Gastroesophageal sphincter (tissue), 4 donors: ENCODE measurements at regions not wholly inside any gene's neighbourhood (a gene's known extent, or its start where the extent isn't known, plus 50 kb on each side); places are given as distances from the start of the nearest gene placed in this dataset.

Experiments used
- ATAC-seq: fragments of 150-250 bp; one replicate; pipeline ENCODE4 v1.9.1; 2016; ENCODE audit warnings: mild to moderate bottlenecking, moderate library complexity
- H3K27ac ChIP-seq, 4 donors: fragments of 200-600 bp; sonication (generic) in 3 of 4; 1 replicate in 3 of 4; 2 replicates in 1 of 4; pipeline ENCODE4 v1.5.1; 2016 to 2019
- H3K27me3 ChIP-seq: fragments of 200-600 bp; sonication (generic); one replicate; pipeline ENCODE4 v1.5.1; 2019
- H3K36me3 ChIP-seq, 2 donors: fragments of 200-600 bp; sonication (generic); one replicate each; pipeline ENCODE4 v1.5.1; 2019; ENCODE audit warnings: control low read depth in 1 of 2
- H3K4me1 ChIP-seq, 3 donors: fragments of 200-600 bp; sonication (generic); 1 replicate in 2 of 3; 2 replicates in 1 of 3; pipeline ENCODE4 v1.5.1; 2016 to 2019; ENCODE audit warnings: control low read depth in 2 of 3
- H3K4me3 ChIP-seq, 2 donors: fragments of 200-600 bp; sonication (generic); one replicate each; pipeline ENCODE4 v1.5.1; 2019; ENCODE audit warnings: mild to moderate bottlenecking in 1 of 2, moderate library complexity in 1 of 2
- H3K9me3 ChIP-seq, 3 donors: fragments of 200-600 bp; sonication (generic); one replicate each; pipeline ENCODE4 v1.5.1; 2017 to 2019; ENCODE audit warnings: control low read depth in 2 of 3
- CTCF ChIP-seq, 4 experiments: fragments of 200-600 bp in 2 of 4; fragments of 450-650 bp in 2 of 4; sonication (generic) in 1 of 4; IDR thresholded peaks; one replicate each; pipeline ENCODE4 v1.5.1; 2017 to 2019; ENCODE audit warnings: antibody characterized with exemption in 4 of 4, mild to moderate bottlenecking in 2 of 4, moderate library complexity in 2 of 4
- EP300 ChIP-seq: sonication (generic); formaldehyde crosslinking; IDR thresholded peaks from one replicate; pipeline ENCODE4 v1.6.1; 2017; ENCODE audit warnings: antibody characterized with exemption, mild to moderate bottlenecking
- POLR2A ChIP-seq, 2 donors: fragments of 450-650 bp; IDR thresholded peaks; one replicate each; pipeline ENCODE4 v1.6.1; 2017; ENCODE audit warnings: antibody characterized with exemption in 2 of 2, mild to moderate bottlenecking in 2 of 2, moderate library complexity in 1 of 2
- POLR2AphosphoS5 ChIP-seq: sonication (generic); formaldehyde crosslinking; IDR thresholded peaks from one replicate; pipeline ENCODE4 v1.6.1; 2017; ENCODE audit warnings: antibody characterized with exemption
- WGBS, 2 donors: methylation state at CpG; one replicate each; pipeline ENCODE4 v1.1.5; 2018; ENCODE audit warnings: low coverage in 1 of 2; 5-methylcytosine and 5-hydroxymethylcytosine counted together

GRCh38 chr6:80922916-80923455 lies 816.5 kb downstream of the BCKDHB start:
- Histone ChIP-seq H3K27ac (no peak overlapping the region), H3K9me3 (no peaks in the 10 kb centered on the region), H3K27me3 (no peaks in the 10 kb centered on the region), H3K4me3 (no peak overlapping the region), H3K36me3 (no peaks in the 10 kb centered on the region), H3K4me1 (no peaks in the 10 kb centered on the region)
- 43 to 56% methylated on average over 1 of the region's 1 CpG for WGBS, 2 donors
- no peak for ATAC-seq
- no peak for TF ChIP-seq CTCF (IDR thresholded peaks at IDR 0.05)

DNA sequence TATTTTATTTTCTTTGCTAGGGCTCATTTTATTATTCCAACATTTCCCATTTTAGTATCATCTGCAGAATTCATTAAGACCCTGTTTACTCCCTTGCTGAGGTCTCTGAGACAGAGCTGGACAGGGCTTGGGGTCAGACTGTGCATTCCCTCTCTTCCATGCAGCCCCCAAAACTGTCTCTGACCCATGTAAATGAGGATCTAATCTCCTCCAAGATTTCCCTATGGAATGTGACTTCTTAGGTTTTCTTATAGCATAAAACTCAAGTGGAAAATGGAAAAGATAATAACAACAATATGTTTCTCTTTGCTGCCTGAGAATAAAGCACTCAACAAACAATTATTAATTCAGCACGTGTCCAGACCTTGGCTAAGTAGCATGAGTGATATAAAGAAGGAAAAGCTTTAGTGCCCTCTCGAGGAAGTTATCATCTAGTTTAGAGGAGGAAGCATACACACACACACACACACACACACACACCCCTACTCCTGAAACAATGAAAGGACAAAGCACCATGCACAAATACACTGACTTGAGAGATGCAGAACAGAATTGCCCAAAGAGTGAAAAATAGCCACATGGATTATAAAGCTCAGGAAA lies 815.5 kb downstream of the BCKDHB start:
- H3K4me3 ChIP-seq, result no peak overlapping the region
- no peaks in the 10 kb centered on the region for H3K27me3 ChIP-seq
- ATAC-seq, result no peak
- TF ChIP-seq CTCF (IDR thresholded peaks at IDR 0.05) (no peak), EP300 (no peak), POLR2AphosphoS5 (no peak), POLR2A (IDR thresholded peaks at IDR 0.05) (no peak)
- H3K9me3 ChIP-seq, result no peaks in the 10 kb centered on the region
- 14 to 70% methylated on average over 2 of the region's 2 CpGs for WGBS, 2 donors
- H3K36me3 ChIP-seq, result no peaks in the 10 kb centered on the region
- no peak overlapping the region for H3K27ac ChIP-seq
- H3K4me1 ChIP-seq, result no peaks in the 10 kb centered on the region

- WGBS, 2 donors, result 78 to 79% methylated on average over 2 to 3 of the region's 3 CpGs
- no peak for ATAC-seq
- no peaks in the 10 kb centered on the region for H3K36me3 ChIP-seq
- no peaks in the 10 kb centered on the region for H3K4me1 ChIP-seq
- no peaks in the 10 kb centered on the region for H3K9me3 ChIP-seq
- no peak overlapping the region for H3K4me3 ChIP-seq
- H3K27ac ChIP-seq, result no peak overlapping the region
- TF ChIP-seq POLR2AphosphoS5, result no peak
- TF ChIP-seq EP300, result no peak
- TF ChIP-seq POLR2A (IDR thresholded peaks at IDR 0.05), result no peak
- TF ChIP-seq CTCF (IDR thresholded peaks at IDR 0.05), result no peak
- no peaks in the 10 kb centered on the region for H3K27me3 ChIP-seq
These were observed 801.4 kb downstream of the BCKDHB start for GRCh38 chr6:80907831-80908230.

GRCh38 chr6:80903711-80904110 lies 797.2 kb downstream of the BCKDHB start:
- TF ChIP-seq CTCF (IDR thresholded peaks at IDR 0.05) (no peak), EP300 (no peak), POLR2A (IDR thresholded peaks at IDR 0.05) (no peak), POLR2AphosphoS5 (no peak)
- no peak for ATAC-seq
- no peaks in the 10 kb centered on the region for H3K4me1 ChIP-seq

DNA sequence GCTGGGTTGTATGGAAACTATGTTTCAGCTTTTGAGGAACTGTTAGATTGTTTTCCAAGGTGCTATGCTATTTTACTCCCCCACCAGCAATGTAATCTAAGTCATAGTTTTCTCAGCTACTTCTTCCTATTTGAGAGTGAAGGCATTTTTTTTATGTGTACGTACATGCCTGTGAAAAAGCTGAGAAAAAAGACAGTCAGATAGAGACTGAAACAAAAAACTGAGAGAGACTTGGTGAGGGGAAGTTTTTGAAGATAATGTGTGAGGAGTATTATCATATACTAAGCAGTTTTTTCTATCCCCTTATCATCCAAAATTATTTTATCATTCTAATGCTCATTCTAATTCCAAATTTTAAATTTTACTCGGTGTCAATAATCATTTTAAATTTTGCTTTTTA lies 780.0 kb downstream of the BCKDHB start:
- no peak for ATAC-seq
- H3K36me3 ChIP-seq, result no peaks in the 10 kb centered on the region
- H3K27me3 ChIP-seq, result no peaks in the 10 kb centered on the region
- TF ChIP-seq CTCF (IDR thresholded peaks at IDR 0.05) (no peak), EP300 (no peak), POLR2A (IDR thresholded peaks at IDR 0.05) (no peak), POLR2AphosphoS5 (no peak)
- H3K4me3 ChIP-seq, result no peak overlapping the region
- H3K4me1 ChIP-seq, result no peaks in the 10 kb centered on the region
- WGBS, 2 donors, result 60 to 85% methylated on average over 1 to 2 of the region's 2 CpGs
- H3K9me3 ChIP-seq, result no peaks in the 10 kb centered on the region
- H3K27ac ChIP-seq, result no peak overlapping the region

More at GRCh38 chr6:80903711-80904110, 797.2 kb downstream of the BCKDHB start:
- Histone ChIP-seq H3K36me3 (no peaks in the 10 kb centered on the region), H3K9me3 (peaks cover 0 to 10% (median 0%) of the 10 kb centered on the region in 3 donors), H3K27ac (no peak overlapping the region), H3K4me3 (no peak overlapping the region), H3K27me3 (no peaks in the 10 kb centered on the region)
